Posterior cingulate gyrus (tissue), 11 donors: ENCODE measurements at regions not wholly inside any gene's neighbourhood (a gene's known extent, or its start where the extent isn't known, plus 50 kb on each side); places are given as distances from the start of the nearest gene placed in this dataset.
"Not testable (repeated sequence)": the region's sequence is repeated elsewhere in the genome, so short reads cannot be mapped to it uniquely, and the experiment has no call there.

Experiments used
- DNase-seq, 10 donors: peaks; one replicate each; pipeline versions ENCODE4 v3.0.0 to v3.0.0-alpha.2; 2020 to 2021; ENCODE audit warnings: mixed read lengths in 3 of 10
- intact Hi-C: fragments of 100-400 bp; cut with DNase I; formaldehyde crosslinking; loops from one replicate; pipeline ENCODE4 v1.15.1; 2023

GRCh38 chr3:153979418-153980251 lies 141.6 kb upstream of the ARHGEF26 start:
- intact Hi-C loops, result loop anchor here (10.0 kb wide), 1 partner anchor 275 kb away; no protein-coding TSS in a partner anchor
- no peak for DNase-seq

GRCh38 chr3:153980252-153980590 lies 141.0 kb upstream of the ARHGEF26 start:
- intact Hi-C loops, result no loop called here
- DNase-seq, result peak in 1 of 10 donors; percentile 55

- DNase-seq, result peak in 2 of 10 donors; percentile 17 to 23
- intact Hi-C loops, result not testable (repeated sequence)
Measured at GRCh38 chr3:153997364-153997763, 123.8 kb upstream of the ARHGEF26 start.

- intact Hi-C loops, result no loop called here
- DNase-seq, result no peak
Measured at GRCh38 chr3:154003649-154004048, 117.5 kb upstream of the ARHGEF26 start.

GRCh38 chr3:154011036-154011435 lies 110.2 kb upstream of the ARHGEF26 start:
- DNase-seq, result no peak

GRCh38 chr3:154013736-154014135 lies 107.5 kb upstream of the ARHGEF26 start:
- no peak for DNase-seq
- intact Hi-C loops, result no loop called here

More at GRCh38 chr3:154011036-154011435, 110.2 kb upstream of the ARHGEF26 start:
- intact Hi-C loops, result no loop called here

GRCh38 chr3:154015307-154015706 lies 105.9 kb upstream of the ARHGEF26 start:
- intact Hi-C loops, result no loop called here
- no peak for DNase-seq

- intact Hi-C loops, result no loop called here
- peak in 1 of 10 donors; percentile 57 for DNase-seq
Measured at GRCh38 chr3:154018100-154018696, 103.0 kb upstream of the ARHGEF26 start.

GRCh38 chr3:154022606-154023005 lies 98.6 kb upstream of the ARHGEF26 start:
- no peak for DNase-seq
- intact Hi-C loops, result no loop called here

- intact Hi-C loops, result no loop called here
- no peak for DNase-seq
Measured at GRCh38 chr3:154023148-154023547, 98.0 kb upstream of the ARHGEF26 start.

GRCh38 chr3:154025007-154025406 lies 96.2 kb upstream of the ARHGEF26 start:
- intact Hi-C loops, result no loop called here
- no peak for DNase-seq

GRCh38 chr3:154029926-154030325 lies 91.3 kb upstream of the ARHGEF26 start:
- no peak for DNase-seq

GRCh38 chr3:154034797-154035330 lies 86.3 kb upstream of the ARHGEF26 start:
- intact Hi-C loops, result no loop called here
- DNase-seq, result no peak

More at GRCh38 chr3:154029926-154030325, 91.3 kb upstream of the ARHGEF26 start:
- intact Hi-C loops, result no loop called here

GRCh38 chr3:154040283-154040682 lies 80.9 kb upstream of the ARHGEF26 start:
- intact Hi-C loops, result no loop called here
- no peak for DNase-seq

- DNase-seq, result no peak
- intact Hi-C loops, result no loop called here
Measured at GRCh38 chr3:154044671-154045070, 76.5 kb upstream of the ARHGEF26 start.

- intact Hi-C loops, result no loop called here
- DNase-seq, result no peak
Measured at GRCh38 chr3:154050216-154050615, 71.0 kb upstream of the ARHGEF26 start.

GRCh38 chr3:154050766-154051165 lies 70.4 kb upstream of the ARHGEF26 start:
- intact Hi-C loops, result no loop called here
- no peak for DNase-seq

GRCh38 chr3:154059833-154060232 lies 61.4 kb upstream of the ARHGEF26 start:
- intact Hi-C loops, result no loop called here
- DNase-seq, result no peak

- intact Hi-C loops, result no loop called here
- DNase-seq, result no peak
Measured at GRCh38 chr3:154060238-154061000, 60.8 kb upstream of the ARHGEF26 start.

GRCh38 chr3:154061001-154061370 lies 60.2 kb upstream of the ARHGEF26 start:
- intact Hi-C loops, result no loop called here
- no peak for DNase-seq

GRCh38 chr3:154062513-154062912 lies 58.7 kb upstream of the ARHGEF26 start:
- intact Hi-C loops, result no loop called here
- no peak for DNase-seq
